Ovary (tissue), 3 donors: ENCODE measurements at regions not wholly inside any gene's neighbourhood (a gene's known extent, or its start where the extent isn't known, plus 50 kb on each side); places are given as distances from the start of the nearest gene placed in this dataset.

Source experiments
- EP300 ChIP-seq: sonication (generic); formaldehyde crosslinking; IDR thresholded peaks from one replicate; pipeline ENCODE4 v1.6.1; 2017; ENCODE audit warnings: antibody characterized with exemption
- POLR2A ChIP-seq: fragments of 450-650 bp; IDR thresholded peaks from one replicate; pipeline ENCODE4 v1.6.1; 2017; ENCODE audit warnings: antibody characterized with exemption, mild to moderate bottlenecking, moderate library complexity
- TF ChIP-seq, protein P1 (sequence below), 3 donors: fragments of 450-650 bp in 2 of 3; fragments of 200-600 bp in 1 of 3; IDR thresholded peaks; one replicate each; pipeline versions ENCODE4 v1.5.1 to v1.8.0; 2016 to 2022; ENCODE audit warnings: antibody characterized with exemption in 3 of 3, mild to moderate bottlenecking in 1 of 3
- donor health status: DM: no; HTN: no; CAD: no.

- TF ChIP-seq EP300, result no peak
- TF ChIP-seq, protein P1, sequence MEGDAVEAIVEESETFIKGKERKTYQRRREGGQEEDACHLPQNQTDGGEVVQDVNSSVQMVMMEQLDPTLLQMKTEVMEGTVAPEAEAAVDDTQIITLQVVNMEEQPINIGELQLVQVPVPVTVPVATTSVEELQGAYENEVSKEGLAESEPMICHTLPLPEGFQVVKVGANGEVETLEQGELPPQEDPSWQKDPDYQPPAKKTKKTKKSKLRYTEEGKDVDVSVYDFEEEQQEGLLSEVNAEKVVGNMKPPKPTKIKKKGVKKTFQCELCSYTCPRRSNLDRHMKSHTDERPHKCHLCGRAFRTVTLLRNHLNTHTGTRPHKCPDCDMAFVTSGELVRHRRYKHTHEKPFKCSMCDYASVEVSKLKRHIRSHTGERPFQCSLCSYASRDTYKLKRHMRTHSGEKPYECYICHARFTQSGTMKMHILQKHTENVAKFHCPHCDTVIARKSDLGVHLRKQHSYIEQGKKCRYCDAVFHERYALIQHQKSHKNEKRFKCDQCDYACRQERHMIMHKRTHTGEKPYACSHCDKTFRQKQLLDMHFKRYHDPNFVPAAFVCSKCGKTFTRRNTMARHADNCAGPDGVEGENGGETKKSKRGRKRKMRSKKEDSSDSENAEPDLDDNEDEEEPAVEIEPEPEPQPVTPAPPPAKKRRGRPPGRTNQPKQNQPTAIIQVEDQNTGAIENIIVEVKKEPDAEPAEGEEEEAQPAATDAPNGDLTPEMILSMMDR (IDR thresholded peaks at IDR 0.05), result no peak
- TF ChIP-seq POLR2A, result no peak
Observed at GRCh38 chr3:150265305-150265704, 142.8 kb upstream of the TSC22D2 start.
